K562 (cell line): ENCODE measurements at regions not wholly inside any gene's neighbourhood (a gene's known extent, or its start where the extent isn't known, plus 50 kb on each side); places are given as distances from the start of the nearest gene placed in this dataset.
A peak's percentile ranks its signal among the peaks of the same experiment; 100 is the strongest.

ENCODE experiments used
- CC2D1A ChIP-seq: fragments of 450-650 bp; IDR thresholded peaks from 2 replicates; pipeline ENCODE4 v1.6.1; 2017; ENCODE audit warnings: mild to moderate bottlenecking
- CREB1 ChIP-seq, 2 experiments: sonication (generic) in 1 of 2; formaldehyde crosslinking in 1 of 2; IDR thresholded peaks; 2 replicates each; pipeline versions ENCODE4 v1.6.1 to v1.8.0; 2012 to 2022; ENCODE audit warnings: inconsistent platforms in 1 of 2, mild to moderate bottlenecking in 1 of 2, missing genetic modification reagents in 1 of 2, moderate library complexity in 1 of 2
- DLX4 ChIP-seq: fragments of 250-450 bp; sonication (Bioruptor Pico); IDR thresholded peaks from 2 replicates; pipeline ENCODE4 v1.6.1; 2021; ENCODE audit warnings: mild to moderate bottlenecking
- L3MBTL2 ChIP-seq: fragments of 450-650 bp; IDR thresholded peaks from 2 replicates; pipeline ENCODE4 v1.6.1; 2016; ENCODE audit warnings: mild to moderate bottlenecking, moderate library complexity
- MAZ ChIP-seq, 2 experiments: fragments of 450-650 bp in 1 of 2; sonication (generic) in 1 of 2; formaldehyde crosslinking; IDR thresholded peaks in 1 of 2; conservative IDR thresholded peaks in 1 of 2; 2 replicates each; pipeline versions ENCODE4 v1.4.0 to v1.5.0; 2020; ENCODE audit warnings: mild to moderate bottlenecking in 1 of 2, missing genetic modification reagents in 1 of 2
- MLLT1 ChIP-seq, 2 experiments: fragments of 450-650 bp; IDR thresholded peaks; 2 replicates each; pipeline ENCODE4 v1.6.1; 2016
- RAD21 ChIP-seq, 2 experiments: fragments of 250-450 bp in 1 of 2; fragments of 450-650 bp in 1 of 2; sonication (Bioruptor Pico) in 1 of 2; formaldehyde crosslinking in 1 of 2; IDR thresholded peaks in 1 of 2; conservative IDR thresholded peaks in 1 of 2; 2 replicates each; pipeline versions ENCODE4 v1.4.0 to v1.8.0; 2020 to 2022; ENCODE audit warnings: mild to moderate bottlenecking in 2 of 2, moderate library complexity in 1 of 2
- SOX6 ChIP-seq: fragments of 450-650 bp; IDR thresholded peaks from 2 replicates; pipeline ENCODE4 v1.6.1; 2014; ENCODE audit warnings: mild to moderate bottlenecking
- TFAP4 ChIP-seq: sonication (generic); formaldehyde crosslinking; IDR thresholded peaks from 2 replicates; pipeline ENCODE4 v1.8.0; 2022; ENCODE audit warnings: missing genetic modification reagents, mild to moderate bottlenecking, moderate library complexity, borderline replicate concordance
- TOE1 ChIP-seq, 2 experiments: fragments of 450-650 bp in 1 of 2; sonication (generic) in 1 of 2; formaldehyde crosslinking in 1 of 2; IDR thresholded peaks; 2 replicates each; pipeline versions ENCODE4 v1.7.1 to v1.8.0; 2016 to 2022; ENCODE audit warnings: borderline replicate concordance in 2 of 2, mild to moderate bottlenecking in 2 of 2, antibody characterized with exemption in 1 of 2, inconsistent platforms in 1 of 2, low read depth in 1 of 2, missing genetic modification reagents in 1 of 2, moderate library complexity in 1 of 2
- TSHZ1 ChIP-seq: fragments of 250-450 bp; sonication (Bioruptor Pico); IDR thresholded peaks from 2 replicates; pipeline ENCODE4 v1.4.0; 2020; ENCODE audit warnings: mild to moderate bottlenecking, moderate library complexity
- UBTF ChIP-seq, 2 experiments: IDR thresholded peaks; 2 replicates each; pipeline ENCODE4 v1.6.1; 2012; ENCODE audit warnings: improper control_type of control experiment in 2 of 2, low read depth in 2 of 2, low read length in 2 of 2, borderline replicate concordance in 1 of 2
- ZBTB7A ChIP-seq: IDR thresholded peaks from 2 replicates; pipeline ENCODE4 v1.6.1; 2011; ENCODE audit warnings: low read depth, mild to moderate bottlenecking, low read length, moderate library complexity, borderline replicate concordance; ENCODE audit not compliant: control insufficient read depth
- ZNF232 ChIP-seq: sonication (generic); formaldehyde crosslinking; IDR thresholded peaks from 2 replicates; pipeline ENCODE4 v1.8.0; 2022; ENCODE audit warnings: mild to moderate bottlenecking, missing genetic modification reagents
- ZNF511 ChIP-seq: sonication (generic); formaldehyde crosslinking; IDR thresholded peaks from 2 replicates; pipeline ENCODE4 v1.8.0; 2022; ENCODE audit warnings: mild to moderate bottlenecking, missing genetic modification reagents

- TF ChIP-seq TSHZ1 (CRISPR knock-in tag) = no peak
- 0 out of 4 replicates have a peak, but pooled peaks of 1 of the 2 experiments have one; percentile 46 for TF ChIP-seq UBTF (IDR thresholded peaks at IDR 0.05; ENCODE audit: borderline replicate concordance in 1 of 2, low read depth in 2 of 2, low read length in 2 of 2)
- peak in 1 of 2 experiments; percentile 51; a peak in 1 of 4 replicates for TF ChIP-seq MAZ (CRISPR knock-in tag; conservative IDR thresholded peaks at IDR 0.05 in 1 of 2, IDR thresholded peaks at IDR 0.05 in 1 of 2)
- peak; percentile 74 for TF ChIP-seq CC2D1A
- TF ChIP-seq ZNF511 (CRISPR knock-in tag) = no peak
- TF ChIP-seq MLLT1 (IDR thresholded peaks at IDR 0.05) = peak in 1 of 2 experiments; percentile 50; a peak in 1 of 4 replicates
- no peak for TF ChIP-seq CREB1 (IDR thresholded peaks at IDR 0.05)
- 0 out of 2 replicates have a peak, but pooled peaks have one; percentile 26 for TF ChIP-seq CREB1 (CRISPR knock-in tag; IDR thresholded peaks at IDR 0.05)
- 0 out of 2 replicates have a peak, but pooled peaks have one; percentile 18 for TF ChIP-seq ZBTB7A
- peak; percentile 48; the same call in 1 of the 2 replicates for TF ChIP-seq TFAP4 (CRISPR knock-in tag)
- no peak for TF ChIP-seq ZNF232 (CRISPR knock-in tag)
- TF ChIP-seq TOE1 (IDR thresholded peaks at IDR 0.05; ENCODE audit: borderline replicate concordance) = 0 out of 2 replicates have a peak, but pooled peaks have one; percentile 58
- no peak for TF ChIP-seq TOE1 (CRISPR knock-in tag; IDR thresholded peaks at IDR 0.05; ENCODE audit: borderline replicate concordance, low read depth)
- peak; percentile 98 to 99 for TF ChIP-seq RAD21 (CRISPR knock-in tag; conservative IDR thresholded peaks at IDR 0.05 in 1 of 2, IDR thresholded peaks at IDR 0.05 in 1 of 2)
- peak; percentile 49 for TF ChIP-seq L3MBTL2
- 0 out of 2 replicates have a peak, but pooled peaks have one; percentile 30 for TF ChIP-seq SOX6
- no peak for TF ChIP-seq DLX4
These were observed 79.2 kb upstream of the WDR26 start (continued) for GRCh38 chr1:224513787-224514209.
